HG03045 (cell line): ENCODE measurements at regions not wholly inside any gene's neighbourhood (a gene's known extent, or its start where the extent isn't known, plus 50 kb on each side); places are given as distances from the start of the nearest gene placed in this dataset.
"Not testable (repeated sequence)": the region's sequence is repeated elsewhere in the genome, so short reads cannot be mapped to it uniquely, and the experiment has no call there.

Experiments used
- ATAC-seq: cut with Tn5 transposase; IDR thresholded peaks from one replicate; pipeline ENCODE4 v1.9.1; 2021; ENCODE audit warnings: mild to moderate bottlenecking, moderate library complexity; ENCODE audit not compliant: unreplicated experiment

DNA sequence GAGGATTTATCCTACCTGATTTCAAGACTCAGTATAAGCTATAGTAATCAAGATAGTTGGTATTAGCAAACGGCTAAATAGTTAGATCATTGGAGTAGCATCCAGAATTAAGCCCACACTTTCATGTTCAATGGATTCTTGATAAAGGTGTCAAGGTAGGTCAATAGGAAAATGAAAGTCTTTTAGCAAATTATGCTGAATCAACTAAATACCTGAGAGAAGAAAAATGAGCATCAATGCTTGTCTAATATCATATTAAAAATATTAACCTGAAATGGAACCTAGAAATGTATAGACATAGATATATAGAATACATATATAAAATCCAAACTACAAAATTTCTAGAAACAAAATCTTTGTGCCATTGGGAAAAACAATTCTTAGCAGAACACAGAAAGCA, 685.6 kb downstream of the DTWD2 start:
- no peak for ATAC-seq

DNA sequence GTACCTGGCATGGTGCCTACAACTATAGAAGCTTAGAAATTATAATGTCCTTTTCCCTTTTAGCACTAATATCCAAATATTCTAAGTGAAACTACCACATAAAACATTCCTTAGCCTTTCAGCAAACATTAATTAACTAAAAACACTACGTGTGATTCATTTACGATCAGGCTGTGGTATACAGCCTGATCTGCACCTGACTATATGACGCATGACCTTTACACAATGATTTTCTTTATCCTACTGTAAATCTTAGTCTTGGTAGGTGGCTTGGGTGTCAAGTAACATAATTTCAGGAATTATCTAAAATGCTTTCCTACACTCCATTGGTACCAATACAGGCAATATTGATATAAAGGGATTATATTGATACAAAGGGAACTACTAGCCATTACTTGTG, 686.7 kb downstream of the DTWD2 start:
- no peak for ATAC-seq

DNA sequence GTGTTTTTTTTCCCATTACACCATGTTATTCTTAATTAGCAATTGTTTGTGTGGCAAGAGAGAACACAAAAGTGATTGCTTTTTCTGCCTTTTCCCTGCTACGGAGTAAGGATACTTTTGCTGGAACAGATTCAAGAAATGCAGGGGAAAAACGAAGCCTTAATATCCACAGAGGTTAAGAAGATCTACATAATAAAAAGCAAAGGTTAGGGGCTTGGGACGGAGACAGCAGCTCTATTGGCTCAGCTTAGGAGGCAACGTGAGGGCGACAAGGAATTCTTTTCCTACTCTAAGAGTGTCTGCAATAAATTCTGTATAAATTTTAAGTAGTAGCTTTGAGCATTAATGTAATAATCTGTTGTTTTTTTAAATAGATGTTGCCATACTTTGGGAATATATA, 693.3 kb downstream of the DTWD2 start:
- ATAC-seq = no peak

DNA sequence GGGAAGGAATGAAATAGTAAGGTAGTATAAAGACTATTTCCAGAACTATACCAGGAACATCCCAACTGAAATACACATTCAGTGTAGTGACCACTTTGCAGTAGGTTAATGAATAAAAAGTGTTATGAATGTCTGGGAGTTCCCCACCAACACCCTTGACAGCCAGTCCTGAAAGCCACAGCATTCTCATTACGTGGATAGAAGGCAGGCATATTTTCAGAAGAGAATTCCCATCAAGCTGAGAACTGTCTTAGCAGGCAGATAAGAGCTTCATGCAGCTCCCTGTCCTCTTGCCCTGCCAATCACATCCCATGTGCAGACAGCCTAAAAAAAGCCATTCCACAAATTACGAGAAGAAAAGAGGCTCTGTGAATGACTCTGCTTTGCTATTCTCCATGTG, 695.0 kb downstream of the DTWD2 start:
- ATAC-seq = no peak

DNA sequence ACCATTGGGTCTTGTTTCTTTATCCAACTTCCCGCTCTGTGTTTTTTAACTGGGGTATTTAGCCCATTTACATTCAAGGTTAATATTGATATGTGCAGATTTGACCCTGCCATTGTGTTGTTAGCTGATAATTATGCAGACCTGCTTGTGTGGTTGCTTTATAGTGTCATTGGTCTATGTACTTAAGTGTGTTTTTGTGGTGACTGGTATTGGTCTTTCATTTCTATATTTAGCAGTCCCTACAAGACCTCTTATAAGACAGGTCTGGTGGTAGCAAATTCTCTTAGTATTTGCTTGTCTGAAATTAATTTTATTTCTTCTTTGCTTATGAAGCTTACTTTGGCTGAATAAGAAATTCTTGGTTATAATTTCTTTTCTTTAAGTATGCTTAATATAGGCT, 698.1 kb downstream of the DTWD2 start:
- no peak for ATAC-seq

DNA sequence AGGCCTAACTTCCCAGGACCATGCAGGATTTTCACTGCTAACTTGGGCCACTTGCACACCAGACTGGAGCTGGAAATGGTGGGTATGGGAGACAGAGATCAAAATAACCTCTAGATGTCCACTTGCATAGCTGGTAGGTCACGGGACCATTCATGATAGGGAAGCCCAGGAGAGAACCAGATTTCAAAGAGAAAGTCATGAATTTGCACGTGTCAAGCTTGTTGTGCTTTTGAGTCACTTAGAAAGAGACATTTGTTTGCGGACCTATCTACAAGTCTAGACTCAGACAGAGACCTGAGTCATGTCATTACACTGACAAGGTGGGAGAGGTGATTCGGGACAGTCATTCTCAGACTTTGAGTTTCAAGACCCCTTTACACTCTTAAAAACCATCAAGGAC, 704.1 kb downstream of the DTWD2 start:
- not testable (repeated sequence) for ATAC-seq

DNA sequence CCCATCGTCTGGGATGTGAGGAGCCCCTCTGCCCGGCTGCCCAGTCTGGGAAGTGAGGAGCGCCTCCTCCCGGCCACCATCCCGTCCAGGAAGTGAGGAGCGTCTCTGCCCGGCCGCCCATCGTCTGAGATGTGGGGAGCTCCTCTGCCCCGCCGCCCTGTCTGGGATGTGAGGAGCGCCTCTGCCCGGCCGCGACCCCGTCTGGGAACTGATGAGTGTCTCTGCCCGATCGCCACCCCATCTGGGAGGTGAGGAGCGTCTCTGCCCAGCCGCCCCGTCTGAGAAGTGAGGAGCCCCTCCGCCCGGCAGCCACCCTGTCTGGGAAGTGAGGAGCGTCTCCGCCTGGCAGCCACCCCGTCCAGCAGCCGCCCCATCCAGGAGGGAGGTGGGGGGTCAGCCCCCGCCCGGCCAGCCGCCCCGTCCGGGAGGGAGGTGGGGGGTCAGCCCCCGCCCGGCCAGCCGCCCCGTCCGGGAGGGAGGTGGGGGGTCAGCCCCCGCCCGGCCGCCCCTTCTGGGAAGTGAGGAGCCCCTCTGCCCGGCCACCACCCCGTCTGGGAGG, 705.8 kb downstream of the DTWD2 start:
- ATAC-seq = not testable (repeated sequence)

DNA sequence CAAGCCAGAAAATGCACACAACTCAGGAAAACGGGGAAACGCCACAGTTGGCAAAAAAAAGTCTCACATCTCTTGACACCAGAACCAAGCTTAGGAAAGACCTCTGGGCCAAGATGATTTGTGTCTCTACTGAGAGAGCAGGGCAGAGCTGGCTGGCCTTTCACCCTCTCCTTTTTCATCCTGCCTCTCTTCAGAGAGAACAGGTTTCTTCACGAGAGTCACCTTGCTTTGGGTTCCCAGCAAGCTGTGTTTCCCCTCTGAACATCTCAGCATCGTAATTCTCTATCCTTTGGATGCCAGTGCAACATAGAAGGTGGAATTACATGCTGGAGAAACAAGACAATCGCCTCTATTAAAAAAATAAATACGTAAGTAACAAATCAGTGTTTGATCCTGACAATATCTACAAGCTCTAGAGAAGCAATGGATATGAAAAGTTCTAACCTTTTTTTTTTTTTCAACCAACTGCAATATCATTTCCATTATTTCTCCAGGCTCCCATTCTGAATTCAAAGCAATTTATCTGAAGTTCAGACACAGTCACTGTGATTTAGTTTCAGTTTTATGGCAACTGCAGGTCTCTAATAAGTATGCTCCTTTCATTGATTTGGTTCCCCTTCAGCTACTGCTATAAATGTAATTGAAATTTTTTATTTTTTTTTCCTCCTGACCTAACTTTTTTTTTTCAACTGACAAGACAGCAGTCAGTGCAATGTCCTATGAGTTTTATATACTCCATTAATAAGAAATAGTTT, 708.6 kb downstream of the DTWD2 start:
- no peak for ATAC-seq

DNA sequence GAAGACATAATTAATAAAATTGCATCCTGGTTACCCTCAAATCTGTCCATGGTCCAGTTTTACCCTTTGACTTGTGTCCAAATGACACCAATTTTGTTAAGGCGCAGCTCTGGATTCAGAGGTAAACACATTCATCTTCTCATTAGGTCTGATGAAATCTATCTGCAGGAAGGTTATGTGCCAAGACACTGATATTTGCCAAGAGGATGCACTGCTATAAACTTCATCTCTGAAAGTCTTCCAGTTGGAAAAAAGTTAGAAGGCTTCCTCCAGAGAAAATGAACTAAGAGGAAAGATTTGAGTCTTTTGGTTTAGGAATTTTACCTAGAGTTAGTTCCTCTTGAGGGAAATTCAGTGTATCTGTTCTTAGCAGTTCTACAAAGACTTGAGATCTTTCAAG, 717.8 kb downstream of the DTWD2 start:
- no peak for ATAC-seq

DNA sequence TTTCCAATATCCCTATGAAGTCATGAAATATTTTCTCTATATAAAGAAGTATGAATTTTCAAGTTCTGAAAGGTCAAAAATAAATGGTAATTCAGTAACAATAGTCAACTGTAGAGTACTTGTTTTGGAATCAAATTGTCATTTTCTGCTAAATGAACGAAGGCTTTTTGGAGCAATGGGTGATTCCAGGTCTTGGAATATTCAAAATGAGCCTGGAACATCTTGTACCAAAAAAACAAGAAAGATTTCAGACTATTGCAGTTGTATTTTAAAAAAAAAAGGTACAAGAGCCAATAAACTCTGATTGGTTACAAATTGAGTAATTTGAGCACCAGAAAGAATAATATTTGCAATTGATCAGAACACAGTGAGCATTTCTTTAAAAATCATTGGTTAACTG, 730.1 kb downstream of the DTWD2 start:
- ATAC-seq = no peak

DNA sequence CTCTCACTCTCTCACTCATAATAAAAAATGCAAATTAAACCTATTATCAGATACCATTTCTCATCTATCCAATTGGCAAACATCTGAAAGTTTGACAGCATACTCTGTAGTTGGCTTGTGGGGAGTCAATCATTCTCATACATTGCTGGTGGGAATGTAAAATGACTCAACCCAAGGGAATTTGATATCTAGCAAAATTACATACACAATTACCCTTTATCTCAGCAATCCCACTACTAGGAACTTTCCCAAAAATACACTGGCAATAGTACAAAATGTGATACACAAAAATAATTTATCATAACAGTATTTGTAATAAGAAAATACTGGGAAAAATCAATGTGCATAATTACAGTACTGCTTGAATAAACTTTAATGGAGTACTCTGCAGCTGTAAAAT, 731.3 kb downstream of the DTWD2 start:
- no peak for ATAC-seq

DNA sequence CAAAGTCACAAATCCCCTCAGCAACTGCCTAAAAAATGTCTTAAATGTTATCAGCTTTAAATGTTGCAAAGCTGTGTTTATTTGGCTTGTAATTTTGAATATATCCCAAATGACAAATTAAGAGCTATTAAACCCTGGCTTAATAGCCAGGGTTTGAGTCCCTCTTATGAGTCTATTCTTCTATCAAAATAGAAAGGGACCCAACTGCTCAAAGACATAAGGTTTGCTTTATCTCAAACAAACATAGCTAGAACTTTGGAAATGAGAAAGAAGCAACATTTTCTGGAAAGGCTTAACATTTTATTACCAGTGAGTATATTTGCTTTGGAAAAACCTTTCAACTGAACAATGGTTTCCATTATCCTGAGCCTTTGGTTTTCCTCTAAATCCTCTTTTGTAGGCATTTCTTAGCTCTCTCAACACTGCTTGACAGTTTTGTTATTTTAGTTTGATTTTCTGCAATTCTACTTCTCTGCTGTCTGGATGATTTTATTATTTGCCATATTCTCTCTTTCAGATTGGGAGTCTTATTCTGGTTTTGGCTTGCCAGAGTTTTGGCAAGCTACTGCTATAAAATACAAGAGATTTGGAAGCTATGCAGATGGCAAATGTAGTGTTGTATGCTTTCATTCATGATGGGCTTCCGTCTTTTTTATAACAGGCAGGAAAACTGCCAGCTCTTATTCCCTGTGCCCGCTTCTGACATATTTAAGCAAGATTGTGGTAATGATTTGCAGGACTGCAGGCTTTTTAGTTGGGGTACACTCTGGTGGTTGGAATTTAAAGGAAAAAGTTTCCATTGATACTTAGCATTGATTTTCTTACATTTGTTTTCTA, 734.9 kb downstream of the DTWD2 start:
- ATAC-seq = no peak

DNA sequence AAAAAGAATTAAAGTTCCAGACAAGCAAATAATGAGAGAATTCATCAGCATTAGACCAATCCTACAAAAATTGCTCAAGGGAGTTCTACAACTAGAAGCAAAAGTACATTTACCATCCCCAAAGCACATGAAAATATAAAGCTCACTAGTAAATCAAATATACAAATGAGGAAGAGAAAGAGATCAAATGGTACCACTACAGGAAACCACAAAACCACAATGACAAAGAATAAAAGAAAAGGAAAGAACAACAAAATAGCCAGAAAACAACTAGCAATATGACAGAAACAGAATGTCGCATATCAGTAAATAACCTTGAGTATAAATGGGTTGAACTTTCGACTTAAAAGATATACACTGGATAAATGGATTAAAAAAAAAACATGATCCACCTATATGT, 739.0 kb downstream of the DTWD2 start:
- ATAC-seq = no peak

DNA sequence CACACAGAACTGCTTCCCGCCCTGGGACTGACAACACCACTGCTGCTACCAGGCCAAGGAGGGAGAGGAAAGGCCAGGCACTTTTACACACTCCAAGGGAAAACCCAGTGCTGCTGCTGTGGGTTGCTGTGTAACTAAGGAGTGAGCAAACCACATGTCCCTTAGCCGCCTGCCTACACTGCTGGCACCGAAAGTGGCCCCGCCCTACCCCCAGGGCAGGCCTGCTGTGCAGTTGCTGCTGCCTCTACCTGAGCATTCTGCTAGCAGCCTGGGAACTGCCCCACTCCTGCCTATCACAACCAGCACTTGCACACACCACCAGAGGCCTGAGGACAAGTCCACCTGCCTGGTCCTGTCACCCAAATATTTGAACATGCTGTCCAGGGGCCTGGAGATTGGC, 740.9 kb downstream of the DTWD2 start:
- ATAC-seq = no peak

DNA sequence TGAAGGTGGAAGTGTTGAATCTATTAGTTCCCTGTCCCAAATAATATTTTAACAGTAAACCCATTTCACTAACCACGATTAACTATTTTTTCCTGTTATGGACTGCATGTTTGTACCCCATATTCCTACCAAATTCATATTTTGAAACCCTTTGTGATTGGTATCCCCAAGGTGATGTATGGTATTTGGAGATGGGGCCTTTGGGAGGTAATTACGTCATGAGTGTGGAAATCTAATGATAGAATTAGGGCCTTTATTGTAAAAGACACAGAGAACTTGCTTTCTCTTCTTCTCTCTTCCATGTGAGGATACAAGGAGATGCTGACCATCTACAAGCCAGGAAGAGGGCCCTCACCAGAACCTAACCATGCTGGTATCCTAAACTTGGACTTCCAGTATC, 744.7 kb downstream of the DTWD2 start:
- no peak for ATAC-seq

DNA sequence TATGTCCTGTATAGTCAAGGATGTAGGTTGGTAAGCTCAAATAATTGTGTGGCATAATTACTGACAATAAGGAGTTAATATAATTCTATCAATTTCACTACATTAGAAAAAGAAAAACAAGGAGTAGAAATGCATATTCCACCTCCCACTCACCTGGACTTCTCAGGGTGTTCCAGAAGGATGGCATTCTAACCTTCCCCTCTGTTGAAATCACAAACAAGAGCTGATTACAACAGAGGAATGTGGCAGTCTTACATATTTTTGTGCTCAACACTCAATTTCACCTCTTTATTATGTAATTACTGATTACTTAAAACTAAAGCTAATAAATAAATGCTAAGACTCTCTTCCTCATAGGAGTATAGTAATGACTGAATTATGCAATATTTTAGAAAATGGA, 745.3 kb downstream of the DTWD2 start:
- no peak for ATAC-seq

DNA sequence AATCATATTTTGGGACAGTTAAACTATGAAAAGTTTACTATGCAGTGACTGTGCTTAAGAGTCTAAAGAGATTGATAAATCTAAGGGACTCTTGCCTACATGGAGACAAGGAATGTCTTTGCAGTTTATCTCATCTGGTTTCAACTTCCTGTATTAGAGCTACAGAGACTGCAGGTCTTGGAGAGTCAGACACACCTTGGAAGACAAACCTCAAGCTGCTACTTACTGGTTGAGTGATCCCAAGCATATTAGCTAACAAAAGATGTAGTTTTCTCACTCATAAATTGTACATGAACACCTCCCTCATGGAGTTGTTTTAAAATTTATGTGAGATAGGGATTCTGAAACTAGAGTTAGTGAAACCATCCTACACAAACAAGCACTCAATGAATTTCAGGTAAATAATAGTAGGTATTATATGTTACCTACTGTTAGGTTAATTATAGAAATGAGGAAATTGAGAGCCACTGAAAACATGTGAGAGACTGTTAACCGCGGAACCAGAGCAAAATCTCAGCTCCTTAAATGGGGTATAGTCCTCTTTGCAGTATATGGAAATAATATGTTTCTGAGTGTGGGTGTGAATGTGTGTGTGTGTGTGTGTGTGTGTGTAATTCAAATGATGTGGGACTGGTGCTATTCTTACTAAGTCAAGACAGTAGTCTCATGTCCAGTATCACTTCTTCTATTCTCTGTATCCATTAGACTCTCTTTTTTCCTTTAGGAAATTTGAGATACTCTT, 752.1 kb downstream of the DTWD2 start:
- ATAC-seq = no peak

DNA sequence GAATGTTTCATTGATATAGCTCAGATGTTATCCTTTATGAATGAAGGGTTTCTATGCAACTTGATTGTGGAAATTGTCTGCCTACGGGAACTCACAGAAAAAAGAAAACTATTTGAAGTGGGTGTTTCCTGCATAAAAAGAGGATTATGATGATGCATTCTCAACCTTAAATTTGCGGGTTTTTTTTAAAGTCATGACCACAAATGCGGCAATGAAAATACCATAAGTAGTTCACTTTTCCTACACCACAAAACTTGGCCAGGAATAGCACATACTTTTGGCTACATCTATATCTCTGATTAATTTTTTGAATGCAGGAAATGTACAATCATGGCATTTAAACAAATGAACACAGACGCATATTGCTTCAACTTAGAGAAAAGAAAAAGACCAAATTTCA, 754.7 kb downstream of the DTWD2 start:
- ATAC-seq = no peak

DNA sequence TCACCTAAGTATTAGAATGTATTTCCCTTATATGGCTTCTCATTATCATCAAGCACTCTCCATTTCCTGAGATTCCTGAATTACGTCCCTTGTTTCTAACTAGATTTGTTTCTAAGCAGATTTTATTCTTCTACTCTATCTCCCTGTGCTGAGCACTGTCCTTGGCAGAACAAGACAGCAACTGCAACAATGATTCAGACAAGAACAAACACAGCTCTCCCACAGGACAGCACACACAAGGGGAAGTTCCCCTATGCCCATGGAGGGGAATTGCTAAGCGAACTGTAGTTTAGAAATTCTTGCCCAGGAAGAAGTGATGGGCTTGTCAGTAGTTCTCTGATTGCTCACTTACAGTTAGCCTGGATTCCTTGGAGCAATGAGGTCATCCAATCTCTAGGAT, 759.9 kb downstream of the DTWD2 start:
- no peak for ATAC-seq

DNA sequence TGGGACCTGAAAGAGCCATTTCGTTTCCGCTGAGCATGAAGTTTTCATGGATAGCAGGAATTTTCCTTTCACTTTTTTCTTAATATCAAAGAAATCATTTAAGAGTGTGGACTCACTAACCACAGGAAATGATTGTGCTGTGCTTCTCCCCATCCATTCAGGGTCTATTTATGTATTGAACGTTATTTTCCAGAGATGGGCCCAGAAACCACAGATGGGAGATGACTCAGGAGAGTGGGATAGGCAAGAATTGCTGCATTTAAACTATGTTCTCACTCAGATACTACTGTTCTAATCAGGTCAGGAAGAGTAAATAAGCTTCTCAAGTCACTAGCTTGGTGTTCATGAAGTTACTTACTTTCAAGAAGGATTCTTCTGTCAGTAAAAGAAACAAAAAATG, 763.8 kb downstream of the DTWD2 start:
- no peak for ATAC-seq

DNA sequence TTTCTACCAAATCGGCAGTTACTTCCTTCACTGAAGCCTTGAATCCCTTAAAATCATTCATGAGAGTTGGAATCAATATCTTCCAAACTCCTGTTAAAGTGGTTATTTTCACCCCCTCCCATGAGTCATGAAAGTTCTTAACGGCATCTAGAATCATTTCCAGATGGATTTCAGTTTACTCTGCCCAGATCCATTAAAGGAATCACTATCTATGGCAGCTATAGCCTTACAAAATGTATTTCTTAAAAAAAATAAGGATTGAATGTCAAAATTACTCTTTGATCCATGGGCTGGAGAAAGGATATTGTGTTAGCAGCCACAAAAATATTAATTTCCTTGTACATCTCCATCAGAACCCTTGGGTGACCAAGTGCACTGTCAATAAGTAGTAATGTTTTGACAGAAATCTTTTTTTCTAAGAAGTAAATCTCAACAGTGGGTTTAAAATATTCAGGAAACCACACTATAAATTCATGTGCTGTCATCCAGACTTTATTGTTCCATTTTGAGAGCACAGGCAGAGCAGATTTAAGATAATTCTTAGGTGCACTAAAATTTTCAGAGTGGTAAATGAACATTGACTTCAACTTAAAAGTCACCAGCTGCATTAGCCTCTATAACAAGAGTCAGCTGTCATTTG, 767.7 kb downstream of the DTWD2 start:
- ATAC-seq = no peak
